ELF-1 (cell line): ENCODE measurements at regions not wholly inside any gene's neighbourhood (a gene's known extent, or its start where the extent isn't known, plus 50 kb on each side); places are given as distances from the start of the nearest gene placed in this dataset.
"Not testable (repeated sequence)": the region's sequence is repeated elsewhere in the genome, so short reads cannot be mapped to it uniquely, and the experiment has no call there.

ENCODE experiments used
- DNase-seq: peaks from one replicate; pipeline ENCODE4 v3.0.0-alpha.2; 2016; ENCODE audit warnings: low read depth, low spot score

DNA sequence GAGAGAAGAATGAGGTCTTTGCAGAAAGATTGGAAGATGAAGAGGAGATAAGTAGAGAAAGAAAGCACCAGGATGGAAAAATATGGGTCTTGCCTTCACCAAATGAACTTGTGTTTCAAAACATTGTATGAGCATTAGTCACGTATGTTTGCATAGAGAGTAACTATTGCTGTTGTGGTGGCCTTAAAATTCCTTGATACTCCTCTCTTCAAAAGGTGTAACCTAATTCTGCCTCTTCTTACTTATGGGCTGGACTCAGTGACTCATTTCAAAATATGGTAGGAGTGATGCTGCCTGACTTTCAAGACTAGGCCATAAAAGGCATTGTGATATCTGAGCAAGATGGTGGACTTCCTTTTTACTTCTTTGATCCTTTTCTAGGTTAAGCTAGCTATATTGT is 228.7 kb upstream of the ZNF385D start:
- no peak for DNase-seq

DNA sequence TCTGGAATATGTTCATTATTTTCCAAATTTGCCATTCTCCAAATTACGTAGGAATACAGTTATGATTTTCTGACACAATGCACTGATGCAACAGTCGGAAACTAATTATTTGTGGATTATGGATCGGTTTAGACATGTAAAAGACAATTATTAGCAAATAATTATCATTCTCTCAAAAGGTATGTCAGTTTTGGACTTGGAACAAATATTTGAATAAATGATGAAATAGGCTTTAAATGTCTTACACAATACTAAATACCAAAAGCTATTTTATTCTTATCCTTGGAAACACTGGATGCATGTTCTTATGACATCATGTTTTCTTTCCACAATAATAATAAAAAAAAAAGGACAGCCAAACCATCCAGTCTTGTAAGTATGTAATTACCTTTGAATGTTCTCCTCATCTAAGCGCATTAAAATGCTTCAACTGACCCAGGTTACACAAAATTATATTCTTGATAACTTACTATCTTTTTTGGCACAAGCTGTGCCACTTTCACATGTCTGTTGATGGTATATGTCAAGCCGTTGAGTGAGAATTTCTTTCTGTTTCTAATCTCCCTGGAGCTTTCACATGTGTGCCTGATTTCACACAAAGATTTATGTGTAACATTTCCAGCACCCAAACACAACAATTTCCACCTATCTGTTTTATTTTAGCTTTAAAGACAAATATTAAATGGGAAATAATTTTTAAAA is 238.5 kb upstream of the ZNF385D start:
- DNase-seq: no peak

DNA sequence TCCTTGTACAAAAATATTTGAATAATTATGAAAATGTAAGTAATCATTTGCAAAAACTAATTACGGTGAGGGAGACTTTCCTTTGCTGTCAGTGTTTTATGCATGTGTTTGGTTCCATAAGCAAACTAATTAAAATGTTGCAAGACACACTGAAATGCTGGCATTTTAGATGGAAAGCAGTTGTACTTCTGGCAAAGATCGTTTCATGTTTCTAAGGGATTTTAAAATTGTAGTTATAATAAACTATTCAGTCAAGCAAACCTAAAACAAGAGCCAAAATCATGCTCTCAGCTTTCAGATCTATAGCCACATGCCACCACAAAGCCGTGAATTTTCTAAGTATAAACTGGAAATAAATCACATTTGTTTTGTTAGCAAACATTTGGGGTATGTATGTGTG is 240.1 kb upstream of the ZNF385D start:
- no peak for DNase-seq

DNA sequence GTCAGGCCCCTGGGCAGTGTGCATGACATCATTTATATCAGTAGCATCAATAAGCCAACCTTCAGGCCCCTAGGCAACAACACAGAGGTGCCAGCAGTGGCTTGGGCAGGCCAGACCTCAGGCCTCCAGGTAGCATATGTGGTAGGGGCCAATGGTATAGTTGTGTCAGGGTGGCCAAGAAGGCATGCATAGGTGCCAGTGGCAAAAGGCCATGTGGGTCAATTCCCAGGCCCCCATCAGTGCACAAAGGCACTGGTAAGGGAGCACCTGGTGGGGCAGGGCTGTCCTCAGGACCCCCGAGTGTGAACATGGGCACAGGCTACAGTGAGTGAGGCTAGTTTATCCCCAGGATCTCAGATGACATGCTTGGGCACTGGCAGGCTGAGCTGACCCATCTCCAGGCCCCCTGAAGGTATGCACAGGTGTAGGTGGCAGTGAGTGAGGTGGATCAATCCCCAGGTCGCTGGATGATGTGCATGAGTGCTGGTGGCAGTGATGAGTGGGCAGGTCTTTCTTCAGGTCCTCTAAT is 244.1 kb upstream of the ZNF385D start:
- DNase-seq: no peak

DNA sequence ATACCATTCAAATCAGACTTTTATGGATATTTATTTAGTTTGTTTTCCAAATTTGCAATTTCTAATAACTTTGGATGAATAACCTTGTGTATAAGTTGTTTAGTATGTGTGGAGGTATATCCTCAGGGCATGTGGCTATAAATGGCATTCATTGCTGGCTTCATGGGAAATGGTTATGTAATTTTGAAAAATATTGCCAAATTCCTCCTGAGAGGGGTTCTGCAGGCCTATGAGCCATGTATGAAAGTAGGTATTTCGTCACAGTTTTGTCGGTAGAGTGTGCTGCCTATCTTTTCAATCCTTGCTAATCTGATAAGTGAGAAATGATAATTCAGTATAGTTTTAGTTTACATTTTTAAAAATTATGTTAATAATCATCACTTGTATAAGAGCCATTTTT is 256.4 kb upstream of the ZNF385D start:
- no peak for DNase-seq

DNA sequence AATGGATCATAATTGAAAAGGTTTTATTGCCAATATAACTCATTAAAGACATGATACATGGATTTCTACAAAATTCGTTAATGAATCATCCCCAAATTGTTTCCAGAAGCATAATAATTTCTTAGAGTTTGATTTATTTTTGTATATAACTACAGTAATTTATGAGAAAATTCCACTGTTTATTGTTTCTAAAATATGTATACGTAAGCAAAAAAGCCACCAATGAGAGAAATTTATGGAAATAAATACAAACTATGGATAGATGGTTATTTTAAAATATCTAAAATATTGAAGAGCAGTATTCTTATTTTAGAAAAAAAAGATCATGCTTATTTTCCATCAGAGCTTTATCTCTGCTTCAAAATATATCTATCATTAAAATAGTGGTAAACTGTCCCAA is 260.0 kb upstream of the ZNF385D start:
- no peak for DNase-seq

DNA sequence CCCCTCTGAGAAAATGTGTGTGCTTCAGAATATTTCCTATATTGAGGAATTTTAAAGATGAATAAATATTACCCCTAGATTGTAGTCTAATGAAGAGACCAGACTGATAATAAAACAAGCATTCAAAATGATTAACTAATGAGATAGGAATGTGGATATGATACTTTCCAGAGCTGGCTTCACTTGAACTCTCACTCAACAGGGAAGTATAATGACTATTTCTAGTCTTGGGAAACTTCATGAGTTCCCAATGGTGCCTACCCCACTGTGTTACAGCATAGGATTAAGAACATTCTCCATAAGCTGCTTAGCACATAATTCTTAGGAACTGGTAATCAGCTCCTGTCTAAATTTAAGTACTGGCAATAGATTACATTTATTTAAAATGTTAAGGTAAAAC is 261.5 kb upstream of the ZNF385D start:
- no peak for DNase-seq

DNA sequence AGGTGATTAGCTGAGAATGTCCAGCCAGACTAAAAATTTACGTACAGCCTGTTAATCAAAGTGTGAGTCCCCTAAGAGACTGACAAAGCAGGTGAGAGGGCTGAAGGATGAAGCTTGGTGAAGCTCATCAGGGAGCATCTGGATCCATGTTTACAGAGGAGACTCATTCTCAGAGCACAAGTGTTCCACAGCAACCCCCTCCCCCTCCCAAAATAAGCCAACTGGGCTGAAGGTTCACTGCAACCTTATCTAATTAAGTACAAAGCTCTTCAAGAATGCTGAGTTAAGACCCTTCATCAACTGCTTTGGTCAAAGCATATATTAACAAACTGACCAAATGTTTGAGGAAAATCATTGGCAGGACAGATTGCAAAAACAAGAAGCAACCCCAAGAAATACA is 262.6 kb upstream of the ZNF385D start:
- no peak for DNase-seq

DNA sequence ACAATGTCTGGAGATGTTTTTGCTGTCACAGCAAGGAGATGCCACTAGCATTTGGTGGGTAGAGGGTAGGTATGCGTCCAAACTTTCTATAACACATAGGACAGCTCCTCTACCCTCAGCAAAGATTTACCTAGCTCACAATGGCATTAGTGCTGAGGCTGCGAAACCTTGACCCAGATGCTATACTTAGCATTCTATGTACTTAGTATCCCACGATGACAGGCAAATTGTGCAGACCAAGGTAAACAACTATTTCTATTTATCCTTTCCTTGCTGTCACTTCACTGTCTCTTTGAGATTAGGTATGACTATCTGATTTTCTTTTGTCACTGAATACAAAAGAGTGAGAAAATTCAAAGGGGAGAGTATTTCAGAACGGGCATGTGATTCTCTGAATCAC is 265.2 kb upstream of the ZNF385D start:
- no peak for DNase-seq

DNA sequence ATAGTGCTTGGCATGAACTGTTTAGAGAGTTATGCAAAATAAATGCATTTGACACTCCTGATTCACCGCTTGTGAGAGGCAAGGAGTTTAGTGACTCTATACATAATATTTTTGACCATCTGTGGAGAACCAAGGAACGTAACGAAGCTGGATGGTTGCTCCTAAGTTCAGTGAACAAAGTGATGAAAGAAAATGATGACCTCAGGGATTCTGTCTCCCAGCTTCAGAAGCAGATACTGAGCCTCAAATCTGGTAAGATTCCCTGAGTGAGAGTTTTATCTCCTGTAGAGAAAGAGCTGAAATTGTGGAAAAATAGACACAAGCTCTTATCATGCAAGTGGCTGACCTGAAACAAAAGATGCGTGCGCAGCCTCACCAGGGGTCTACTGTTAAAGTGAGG is 273.6 kb upstream of the ZNF385D start:
- not testable (repeated sequence) for DNase-seq

DNA sequence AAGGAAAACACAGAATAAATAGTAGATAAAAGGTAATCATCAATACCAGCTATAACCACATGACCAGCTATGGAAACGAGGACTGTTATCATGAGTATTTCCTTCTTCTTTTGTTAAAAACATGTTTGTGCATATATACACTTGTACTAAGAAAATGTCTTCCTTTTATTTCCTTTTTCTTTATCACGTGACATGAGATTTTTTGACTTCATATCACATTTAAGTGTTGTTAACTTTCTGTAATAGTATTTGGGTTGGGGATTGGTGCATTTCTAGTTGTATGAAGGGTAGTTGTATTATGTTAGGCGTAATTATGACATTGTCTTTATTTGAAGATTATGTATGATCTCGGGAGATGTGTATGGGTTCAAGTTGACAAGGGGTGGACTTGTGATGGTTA is 278.5 kb upstream of the ZNF385D start:
- no peak for DNase-seq

DNA sequence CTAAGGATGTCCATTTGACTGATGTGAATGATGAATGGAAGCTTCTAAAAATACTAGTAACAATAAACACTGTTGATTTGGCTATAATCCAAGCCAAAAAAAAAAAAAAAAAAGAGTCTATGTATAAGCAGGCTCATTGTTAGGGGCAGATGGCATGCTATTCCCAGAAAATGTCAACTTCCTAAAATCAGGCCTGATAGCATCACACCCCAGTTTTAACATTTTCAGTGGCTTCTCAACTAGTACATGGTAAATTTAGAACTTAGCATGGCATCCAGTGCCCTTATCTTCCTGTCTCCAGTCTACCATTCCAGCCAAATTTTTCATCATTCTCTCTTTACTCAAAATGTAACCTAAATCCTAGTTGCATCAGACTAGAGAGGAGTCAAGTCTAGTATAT is 288.2 kb upstream of the ZNF385D start:
- no peak for DNase-seq

DNA sequence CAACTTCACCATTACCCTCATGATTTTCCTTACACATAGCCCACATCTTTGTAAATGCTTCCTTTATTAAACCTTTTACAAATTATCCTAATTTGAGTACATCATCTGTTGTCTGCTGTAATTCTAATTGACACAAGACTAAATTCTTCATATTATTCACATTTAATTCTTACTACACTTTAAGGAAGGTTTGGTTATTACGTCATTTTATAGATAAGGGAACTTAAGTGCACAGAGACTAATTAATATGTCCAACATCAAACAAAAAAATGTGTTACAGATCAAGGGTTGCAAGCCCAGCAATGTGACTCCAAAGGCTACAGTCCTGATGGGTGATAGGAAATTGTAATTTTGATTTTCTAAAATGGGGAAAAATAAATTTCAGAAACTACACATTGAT is 289.1 kb upstream of the ZNF385D start:
- no peak for DNase-seq

DNA sequence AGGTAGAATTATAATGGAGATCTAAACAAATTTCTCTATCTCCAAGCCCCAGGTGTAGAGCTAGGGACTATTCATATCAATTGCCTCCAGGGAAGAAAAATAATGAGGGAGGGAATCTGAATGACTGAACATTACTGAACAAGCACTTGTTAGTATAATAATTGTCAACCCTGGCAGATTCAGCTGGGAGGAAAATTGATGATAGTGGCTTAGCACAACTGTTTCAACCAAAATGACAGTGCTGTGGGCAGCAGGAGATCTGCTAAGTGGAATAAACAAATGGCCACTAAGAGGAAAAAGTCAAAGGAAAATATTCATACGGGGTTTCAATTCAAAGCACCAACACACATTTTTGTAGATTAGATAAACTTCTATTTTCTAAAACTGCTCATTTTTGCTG is 294.9 kb upstream of the ZNF385D start:
- DNase-seq: no peak

DNA sequence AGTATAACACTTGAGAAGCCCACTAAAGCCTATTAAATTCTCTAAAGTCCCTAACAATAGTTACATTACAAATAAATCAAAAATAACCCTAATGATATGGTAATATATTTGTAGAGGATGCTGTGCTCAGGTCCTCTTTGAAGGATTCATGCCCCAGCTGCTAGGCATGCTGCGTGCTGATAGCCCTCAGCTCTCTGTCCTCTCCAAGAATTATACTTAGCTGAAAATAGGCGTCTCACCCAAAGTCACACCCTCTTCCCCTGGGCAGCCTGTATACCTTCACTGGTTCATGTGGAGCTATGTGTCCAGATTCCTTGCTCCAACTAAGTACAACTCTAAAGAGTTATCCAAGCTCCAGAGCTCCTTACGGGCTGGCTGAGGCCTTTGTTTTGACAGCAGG is 312.5 kb upstream of the ZNF385D start:
- no peak for DNase-seq

DNA sequence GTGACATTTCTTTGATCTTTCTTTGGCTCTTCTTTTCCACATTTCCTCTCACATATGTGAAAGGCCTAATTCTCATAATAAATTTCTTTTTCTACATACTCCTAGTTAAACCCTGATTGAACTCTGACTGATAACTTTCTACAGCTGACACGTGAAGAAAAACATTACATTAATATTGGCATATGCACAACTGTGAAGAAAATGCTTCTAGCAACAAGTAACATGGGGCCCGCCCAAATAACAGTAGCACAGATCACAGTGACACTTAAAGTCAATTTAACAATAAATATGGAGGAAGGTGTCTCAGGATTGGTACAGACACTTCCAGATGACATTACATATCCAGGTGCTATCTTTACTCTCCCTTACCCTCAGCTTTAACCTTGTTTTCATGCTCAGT is 317.6 kb upstream of the ZNF385D start:
- DNase-seq: no peak

DNA sequence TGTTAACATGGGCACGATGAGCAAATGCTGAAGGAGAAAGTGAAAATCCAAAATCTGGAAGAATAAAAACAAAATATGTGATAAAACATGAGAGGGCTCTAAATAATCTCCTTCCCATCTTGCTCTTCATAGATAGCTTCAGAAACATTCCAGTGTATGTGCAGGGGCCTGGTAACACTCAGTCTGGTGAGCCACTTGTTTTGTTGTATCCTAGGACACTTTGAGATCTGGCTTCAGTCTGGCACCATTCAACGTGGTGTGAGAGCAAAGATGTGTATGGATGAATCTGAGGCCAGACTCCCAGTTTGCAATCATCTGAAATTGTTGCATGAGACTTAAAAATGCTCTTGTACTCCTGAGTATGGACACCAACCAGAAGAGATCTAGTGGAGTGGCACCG is 337.2 kb upstream of the ZNF385D start:
- DNase-seq: no peak

DNA sequence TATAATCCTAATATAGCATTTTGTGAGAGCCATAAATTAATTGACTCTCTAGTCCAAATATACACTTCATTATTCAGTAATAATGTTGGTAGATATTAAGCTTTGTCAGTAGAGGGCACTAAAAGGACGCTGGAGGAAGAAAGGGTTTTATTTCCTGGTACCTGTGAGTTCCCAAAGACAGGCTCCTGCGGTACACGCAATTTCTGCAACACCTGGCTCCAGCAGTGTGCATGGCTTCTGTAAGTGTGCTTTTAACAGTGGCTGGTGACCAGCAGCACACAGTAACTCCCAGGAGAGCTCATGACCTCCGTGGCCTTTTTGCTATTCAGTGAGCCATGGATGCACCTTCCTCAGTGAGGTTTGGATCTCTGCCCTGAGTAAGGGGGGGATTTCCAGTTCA is 338.3 kb upstream of the ZNF385D start:
- peak; percentile 6 for DNase-seq

DNA sequence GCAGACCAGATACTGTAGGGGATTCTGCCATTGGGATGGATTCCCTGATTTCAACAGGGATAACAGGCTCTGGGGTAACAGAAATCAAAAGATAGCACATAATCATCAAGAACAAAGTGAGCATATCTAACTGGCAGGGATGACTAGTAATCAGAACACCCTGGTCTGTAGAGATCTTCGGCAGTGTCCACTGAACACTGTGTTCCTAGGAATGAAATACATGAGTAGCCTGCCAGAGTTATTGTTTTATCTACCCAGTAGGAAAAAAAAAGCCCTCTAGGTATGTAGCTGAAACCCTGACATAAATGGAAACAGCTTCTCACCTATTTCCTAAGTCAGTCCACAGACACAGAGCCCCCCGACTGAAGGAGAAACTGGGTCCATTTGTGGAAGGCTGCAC is 340.3 kb upstream of the ZNF385D start:
- DNase-seq: no peak

DNA sequence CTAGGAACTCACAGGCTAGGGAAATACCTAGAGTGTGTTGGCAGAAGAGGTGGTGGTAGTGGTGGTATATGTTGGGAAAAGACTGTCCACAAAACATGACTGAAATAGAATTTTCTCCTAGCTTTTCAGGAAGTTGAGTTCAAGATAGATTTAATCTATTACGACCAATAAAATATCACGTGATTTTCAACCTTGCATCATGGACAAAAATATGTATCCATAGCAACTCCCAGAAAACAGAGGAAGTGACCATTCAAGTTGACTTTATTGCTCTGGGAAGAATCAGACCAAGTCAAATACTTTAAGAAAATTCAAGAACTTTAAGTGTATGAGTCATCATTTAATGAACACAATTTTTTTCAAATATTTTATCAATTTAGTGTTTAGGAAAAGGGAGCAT is 347.0 kb upstream of the ZNF385D start:
- no peak for DNase-seq

DNA sequence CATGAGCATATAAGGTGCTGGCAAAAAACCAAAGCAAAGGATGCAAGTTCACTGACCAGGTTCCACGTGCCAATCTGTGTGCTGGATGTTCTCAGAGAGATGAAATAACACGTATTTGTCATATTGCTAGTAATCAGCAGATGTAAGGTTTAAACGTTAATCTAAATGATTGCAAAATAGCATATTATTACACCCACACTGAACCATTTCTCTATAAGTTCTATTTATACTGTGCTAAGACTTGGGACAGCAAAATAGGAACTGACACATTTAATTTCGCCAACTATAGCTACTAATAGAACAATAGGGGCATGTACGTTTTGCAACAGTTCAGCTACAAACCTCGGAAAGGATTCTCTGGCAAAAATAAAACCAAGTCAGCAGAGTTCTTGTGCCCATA is 350.3 kb upstream of the ZNF385D start:
- DNase-seq: no peak

DNA sequence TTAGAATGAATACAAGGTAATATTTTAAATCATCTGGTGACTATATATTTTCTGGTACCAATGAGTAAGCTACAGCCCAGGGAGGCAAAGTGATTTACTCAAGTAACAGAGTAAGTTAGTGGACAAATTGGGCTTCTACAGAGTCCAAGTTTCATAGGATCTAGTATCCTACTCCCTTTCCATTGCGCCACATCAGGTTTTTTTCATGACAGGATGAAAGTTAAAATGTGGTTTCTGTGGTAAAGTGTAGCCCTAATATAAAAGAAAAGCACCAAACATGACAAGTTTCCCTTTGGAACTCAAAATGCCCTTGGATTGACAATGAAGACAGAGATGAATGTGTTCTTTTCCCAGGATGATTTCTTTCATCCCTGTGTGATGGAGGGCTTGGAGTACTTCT is 350.8 kb upstream of the ZNF385D start:
- no peak for DNase-seq

DNA sequence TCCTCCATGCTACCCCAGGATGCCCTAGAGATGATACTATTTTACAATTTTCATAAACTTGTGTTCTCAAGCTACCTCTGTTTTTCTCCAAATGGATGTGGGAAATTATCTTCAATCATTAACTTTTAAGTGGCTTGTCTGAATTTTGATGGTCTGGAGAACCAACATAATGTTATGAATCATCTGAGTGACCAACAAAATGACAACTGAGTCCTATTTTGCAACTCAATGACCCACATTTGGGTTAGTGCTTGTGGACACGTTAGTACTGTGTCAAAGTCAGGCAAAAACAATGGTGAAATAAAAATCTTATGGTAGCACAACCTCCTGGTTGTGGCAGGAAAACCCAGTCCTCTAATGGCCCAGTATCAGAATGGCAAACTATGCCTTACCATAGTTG is 352.4 kb upstream of the ZNF385D start:
- DNase-seq: no peak
